Endothelial cell (in vitro differentiated cells): ENCODE measurements at regions not wholly inside any gene's neighbourhood (a gene's known extent, or its start where the extent isn't known, plus 50 kb on each side); places are given as distances from the start of the nearest gene placed in this dataset.

Experiments
- DNase-seq: peaks from one replicate; pipeline ENCODE4 v3.0.0; 2021; ENCODE audit warnings: low spot score
- H3K27ac Mint-ChIP-seq: one replicate; pipeline ENCODE4 v1.8.0; 2021; ENCODE audit warnings: mixed read lengths, inconsistent platforms; ENCODE audit not compliant: unreplicated experiment
- H3K27me3 Mint-ChIP-seq: one replicate; pipeline ENCODE4 v1.8.0; 2021; ENCODE audit warnings: mild to moderate bottlenecking, moderate library complexity, mixed read lengths, inconsistent platforms; ENCODE audit not compliant: unreplicated experiment
- H3K36me3 Mint-ChIP-seq: one replicate; pipeline ENCODE4 v1.8.0; 2021; ENCODE audit warnings: mild to moderate bottlenecking, low read depth, mixed read lengths, inconsistent platforms; ENCODE audit not compliant: unreplicated experiment
- H3K4me1 Mint-ChIP-seq: one replicate; pipeline ENCODE4 v1.8.0; 2021; ENCODE audit warnings: mild to moderate bottlenecking, mixed read lengths, inconsistent platforms; ENCODE audit not compliant: unreplicated experiment
- H3K4me3 Mint-ChIP-seq: one replicate; pipeline ENCODE4 v1.8.0; 2021; ENCODE audit warnings: mild to moderate bottlenecking, mixed read lengths, inconsistent platforms; ENCODE audit not compliant: unreplicated experiment
- H3K9me3 Mint-ChIP-seq: one replicate; pipeline ENCODE4 v1.8.0; 2021; ENCODE audit warnings: mixed read lengths, inconsistent platforms; ENCODE audit not compliant: unreplicated experiment
- TF ChIP-seq, protein P1 (sequence below): fragments of 200-600 bp; sonication (generic); IDR thresholded peaks from one replicate; pipeline ENCODE4 v1.5.0; 2021; ENCODE audit warnings: antibody characterized with exemption; ENCODE audit not compliant: unreplicated experiment

- H3K4me3 Mint-ChIP-seq = no peak overlapping the region
- no peaks in the 10 kb centered on the region for H3K36me3 Mint-ChIP-seq
- H3K27me3 Mint-ChIP-seq = no peaks in the 10 kb centered on the region
- no peak for DNase-seq
- no peaks in the 10 kb centered on the region for H3K9me3 Mint-ChIP-seq
- H3K27ac Mint-ChIP-seq = no peak overlapping the region
- TF ChIP-seq, protein P1, sequence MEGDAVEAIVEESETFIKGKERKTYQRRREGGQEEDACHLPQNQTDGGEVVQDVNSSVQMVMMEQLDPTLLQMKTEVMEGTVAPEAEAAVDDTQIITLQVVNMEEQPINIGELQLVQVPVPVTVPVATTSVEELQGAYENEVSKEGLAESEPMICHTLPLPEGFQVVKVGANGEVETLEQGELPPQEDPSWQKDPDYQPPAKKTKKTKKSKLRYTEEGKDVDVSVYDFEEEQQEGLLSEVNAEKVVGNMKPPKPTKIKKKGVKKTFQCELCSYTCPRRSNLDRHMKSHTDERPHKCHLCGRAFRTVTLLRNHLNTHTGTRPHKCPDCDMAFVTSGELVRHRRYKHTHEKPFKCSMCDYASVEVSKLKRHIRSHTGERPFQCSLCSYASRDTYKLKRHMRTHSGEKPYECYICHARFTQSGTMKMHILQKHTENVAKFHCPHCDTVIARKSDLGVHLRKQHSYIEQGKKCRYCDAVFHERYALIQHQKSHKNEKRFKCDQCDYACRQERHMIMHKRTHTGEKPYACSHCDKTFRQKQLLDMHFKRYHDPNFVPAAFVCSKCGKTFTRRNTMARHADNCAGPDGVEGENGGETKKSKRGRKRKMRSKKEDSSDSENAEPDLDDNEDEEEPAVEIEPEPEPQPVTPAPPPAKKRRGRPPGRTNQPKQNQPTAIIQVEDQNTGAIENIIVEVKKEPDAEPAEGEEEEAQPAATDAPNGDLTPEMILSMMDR = no peak
- H3K4me1 Mint-ChIP-seq = no peaks in the 10 kb centered on the region
Measured at GRCh38 chr15:95898761-95899160, 431.7 kb upstream of the NR2F2 start.

- Mint-ChIP-seq H3K4me1 (no peaks in the 10 kb centered on the region), H3K36me3 (no peaks in the 10 kb centered on the region), H3K4me3 (no peak overlapping the region), H3K9me3 (no peaks in the 10 kb centered on the region), H3K27me3 (no peaks in the 10 kb centered on the region), H3K27ac (no peak overlapping the region)
- DNase-seq = no peak
- TF ChIP-seq, protein P1 = no peak
Measured at GRCh38 chr15:95901271-95901670, 429.2 kb upstream of the NR2F2 start.

- Mint-ChIP-seq H3K4me1 (no peaks in the 10 kb centered on the region), H3K36me3 (no peaks in the 10 kb centered on the region), H3K4me3 (no peak overlapping the region), H3K27me3 (no peaks in the 10 kb centered on the region), H3K9me3 (no peaks in the 10 kb centered on the region), H3K27ac (no peak overlapping the region)
- TF ChIP-seq, protein P1 = no peak
- DNase-seq = no peak
Measured at GRCh38 chr15:95902606-95903005, 427.9 kb upstream of the NR2F2 start.

DNA sequence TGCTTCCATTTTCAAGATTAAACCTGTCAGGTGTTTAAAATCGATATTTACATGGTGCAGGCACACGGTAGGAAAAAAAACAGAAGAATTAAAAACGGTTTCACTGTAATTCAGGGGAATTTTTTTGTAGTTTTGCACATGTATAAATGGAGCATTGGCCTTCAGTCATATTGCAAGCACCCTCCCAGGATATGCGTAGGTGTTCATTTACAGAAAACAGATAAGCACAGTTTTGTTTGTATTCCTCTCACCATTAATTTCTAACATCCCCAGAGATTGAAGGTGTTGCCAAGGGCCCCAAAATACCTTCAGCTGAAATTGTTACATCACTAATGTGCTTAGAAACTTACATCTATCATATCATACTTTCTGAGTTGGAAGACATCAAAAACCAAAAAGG lies 427.1 kb upstream of the NR2F2 start:
- no peak for DNase-seq
- TF ChIP-seq, protein P1 = no peak
- Mint-ChIP-seq H3K4me3 (no peak overlapping the region), H3K36me3 (no peaks in the 10 kb centered on the region), H3K27ac (no peak overlapping the region), H3K9me3 (no peaks in the 10 kb centered on the region), H3K27me3 (no peaks in the 10 kb centered on the region), H3K4me1 (no peaks in the 10 kb centered on the region)

DNA sequence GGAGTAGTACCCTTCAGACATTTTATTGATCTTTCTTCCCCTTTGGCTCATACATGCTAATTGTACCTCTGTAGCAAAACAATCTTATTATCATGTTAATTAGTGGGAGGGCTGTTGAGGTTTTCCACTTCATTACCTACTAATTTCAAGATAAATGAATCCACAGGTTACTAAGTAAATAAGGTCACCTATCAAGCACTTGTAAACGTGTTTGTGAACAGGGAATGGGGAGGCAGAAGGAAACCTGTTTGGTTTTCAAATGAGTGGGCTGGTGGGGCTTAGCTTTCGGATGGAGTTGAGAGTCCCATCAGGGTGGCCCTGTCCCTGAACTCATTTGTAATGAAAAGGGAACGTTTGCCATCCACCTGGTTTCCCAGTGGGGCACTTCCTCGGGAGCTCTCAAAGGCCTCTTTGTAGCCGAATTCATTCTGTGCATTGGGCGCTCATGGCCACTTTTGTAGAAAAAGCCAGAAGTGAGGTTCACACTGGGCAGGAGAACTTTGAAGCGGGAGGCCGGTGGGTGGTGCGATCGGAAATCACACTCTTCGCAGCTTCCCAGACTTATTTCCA lies 419.8 kb upstream of the NR2F2 start:
- DNase-seq = no peak
- no peak overlapping the region for H3K27ac Mint-ChIP-seq
- no peaks in the 10 kb centered on the region for H3K9me3 Mint-ChIP-seq
- H3K27me3 Mint-ChIP-seq = peaks cover 4% of the 10 kb centered on the region
- TF ChIP-seq, protein P1 = no peak
- no peaks in the 10 kb centered on the region for H3K36me3 Mint-ChIP-seq
- H3K4me1 Mint-ChIP-seq = peaks cover 21% of the 10 kb centered on the region
- H3K4me3 Mint-ChIP-seq = no peak overlapping the region
